ENCODE measurements at regions not wholly inside any gene's neighbourhood (a gene's known extent, or its start where the extent isn't known, plus 50 kb on each side); places are given as distances from the start of the nearest gene placed in this dataset.
"Not testable (repeated sequence)": the region's sequence is repeated elsewhere in the genome, so short reads cannot be mapped to it uniquely, and the experiment has no call there.

DNA sequence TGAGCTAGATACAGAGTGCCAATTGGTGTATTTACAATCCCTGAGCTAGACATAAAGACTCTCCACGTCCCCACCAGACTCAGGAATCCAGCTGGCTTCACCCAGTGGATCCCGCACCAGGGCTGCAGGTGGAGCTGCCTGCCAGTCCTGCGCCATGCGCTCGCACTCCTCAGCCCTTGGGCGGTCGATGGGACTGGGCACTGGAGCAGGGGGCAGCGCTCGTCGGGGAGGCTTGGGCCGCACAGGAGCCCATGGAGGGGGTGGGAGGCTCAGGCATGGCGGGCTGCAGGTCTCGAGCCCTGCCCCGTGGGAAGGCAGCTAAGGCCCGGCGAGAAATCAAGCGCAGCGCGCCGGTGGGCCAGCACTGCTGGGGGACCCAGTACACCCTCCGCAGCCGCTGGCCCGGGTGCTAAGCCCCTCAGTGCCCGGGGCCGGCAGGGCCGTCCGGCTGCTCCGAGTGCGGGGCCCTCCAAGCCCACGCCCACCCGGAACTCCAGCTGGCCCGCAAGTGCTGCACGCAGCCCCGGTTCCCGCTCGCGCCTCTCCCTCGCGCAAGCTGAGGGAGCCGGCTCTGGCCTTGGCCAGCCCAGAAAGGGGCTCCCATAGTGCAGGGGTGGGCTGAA lies 176.2 kb downstream of the UACA start:
- not testable (repeated sequence) for H3K4me3 ChIP-seq (ENCODE audit: low read length in 2 of 2); H3K27ac ChIP-seq (ENCODE audit: low read length); H3K4me1 ChIP-seq (ENCODE audit: control insufficient read depth, insufficient read depth, low read length); H3K9me3 ChIP-seq (ENCODE audit: control insufficient read depth in 2 of 2, low read length in 2 of 2); H3K9ac ChIP-seq (ENCODE audit: low read length in 2 of 2); H3K36me3 ChIP-seq (ENCODE audit: control insufficient read depth in 2 of 2, insufficient read depth in 2 of 2, low read length in 2 of 2)
- peaks cover 7 to 12% of the 10 kb centered on the region in 2 donors for H3K27me3 ChIP-seq (ENCODE audit: control insufficient read depth in 1 of 2, insufficient read depth in 2 of 2, low read length in 2 of 2)

DNA sequence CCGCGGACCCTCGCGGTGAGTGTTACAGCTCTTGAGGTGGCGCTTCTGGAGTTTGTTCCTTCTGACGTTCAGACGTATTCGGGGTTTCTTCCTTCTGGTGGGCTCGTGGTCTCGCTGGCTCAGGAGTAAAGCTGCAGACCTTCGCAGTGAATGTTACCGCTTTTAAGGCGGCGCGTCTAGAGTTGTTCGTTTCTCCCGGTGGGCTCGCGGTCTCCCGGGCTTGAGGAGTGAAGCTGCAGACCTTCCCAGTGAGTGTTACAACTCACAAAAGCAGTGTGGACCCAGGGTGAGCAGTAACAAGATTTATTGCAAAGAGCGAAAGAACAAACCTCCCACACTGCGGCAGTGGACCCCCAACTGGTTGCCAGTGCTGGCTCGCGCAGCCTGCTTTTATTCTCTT lies 177.1 kb downstream of the UACA start:
- H3K9ac ChIP-seq (ENCODE audit: low read length in 2 of 2), result no peak overlapping the region
- no peak overlapping the region for H3K4me3 ChIP-seq (ENCODE audit: low read length in 2 of 2)
- no peak overlapping the region for H3K27ac ChIP-seq (ENCODE audit: low read length)
- H3K4me1 ChIP-seq (ENCODE audit: control insufficient read depth, insufficient read depth, low read length), result peaks cover 8% of the 10 kb centered on the region
- H3K9me3 ChIP-seq (ENCODE audit: control insufficient read depth in 2 of 2, low read length in 2 of 2), result peaks cover 0 to 5% of the 10 kb centered on the region in 2 donors
- H3K27me3 ChIP-seq (ENCODE audit: control insufficient read depth in 1 of 2, insufficient read depth in 2 of 2, low read length in 2 of 2), result peaks cover 7 to 12% of the 10 kb centered on the region in 2 donors
- no peaks in the 10 kb centered on the region for H3K36me3 ChIP-seq (ENCODE audit: control insufficient read depth in 2 of 2, insufficient read depth in 2 of 2, low read length in 2 of 2)

DNA sequence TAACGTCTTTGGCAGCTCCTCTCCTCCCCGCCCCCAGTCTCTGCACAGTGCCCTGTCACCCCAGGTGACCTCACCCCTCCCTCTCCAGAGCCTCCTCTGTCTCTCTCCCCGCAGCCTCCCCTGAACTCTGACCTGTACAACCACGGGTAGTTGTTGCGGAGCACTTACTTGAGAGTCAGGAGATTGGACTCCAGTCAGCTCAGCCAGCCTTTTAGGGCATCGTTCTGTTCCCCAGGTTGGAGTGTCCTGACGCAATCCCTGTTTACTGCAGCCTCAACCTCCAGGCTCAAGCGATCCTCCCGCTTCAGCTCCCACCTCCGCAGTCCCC lies 177.7 kb downstream of the UACA start:
- Histone ChIP-seq H3K27ac (ENCODE audit: low read length) (no peak overlapping the region), H3K27me3 (ENCODE audit: control insufficient read depth in 1 of 2, insufficient read depth in 2 of 2, low read length in 2 of 2) (peaks cover 7 to 12% of the 10 kb centered on the region in 2 donors), H3K9me3 (ENCODE audit: control insufficient read depth in 2 of 2, low read length in 2 of 2) (peaks cover 0 to 5% of the 10 kb centered on the region in 2 donors), H3K9ac (ENCODE audit: low read length in 2 of 2) (no peak overlapping the region), H3K4me3 (ENCODE audit: low read length in 2 of 2) (no peak overlapping the region), H3K4me1 (ENCODE audit: control insufficient read depth, insufficient read depth, low read length) (peaks cover 8% of the 10 kb centered on the region), H3K36me3 (ENCODE audit: control insufficient read depth in 2 of 2, insufficient read depth in 2 of 2, low read length in 2 of 2) (no peaks in the 10 kb centered on the region)

DNA sequence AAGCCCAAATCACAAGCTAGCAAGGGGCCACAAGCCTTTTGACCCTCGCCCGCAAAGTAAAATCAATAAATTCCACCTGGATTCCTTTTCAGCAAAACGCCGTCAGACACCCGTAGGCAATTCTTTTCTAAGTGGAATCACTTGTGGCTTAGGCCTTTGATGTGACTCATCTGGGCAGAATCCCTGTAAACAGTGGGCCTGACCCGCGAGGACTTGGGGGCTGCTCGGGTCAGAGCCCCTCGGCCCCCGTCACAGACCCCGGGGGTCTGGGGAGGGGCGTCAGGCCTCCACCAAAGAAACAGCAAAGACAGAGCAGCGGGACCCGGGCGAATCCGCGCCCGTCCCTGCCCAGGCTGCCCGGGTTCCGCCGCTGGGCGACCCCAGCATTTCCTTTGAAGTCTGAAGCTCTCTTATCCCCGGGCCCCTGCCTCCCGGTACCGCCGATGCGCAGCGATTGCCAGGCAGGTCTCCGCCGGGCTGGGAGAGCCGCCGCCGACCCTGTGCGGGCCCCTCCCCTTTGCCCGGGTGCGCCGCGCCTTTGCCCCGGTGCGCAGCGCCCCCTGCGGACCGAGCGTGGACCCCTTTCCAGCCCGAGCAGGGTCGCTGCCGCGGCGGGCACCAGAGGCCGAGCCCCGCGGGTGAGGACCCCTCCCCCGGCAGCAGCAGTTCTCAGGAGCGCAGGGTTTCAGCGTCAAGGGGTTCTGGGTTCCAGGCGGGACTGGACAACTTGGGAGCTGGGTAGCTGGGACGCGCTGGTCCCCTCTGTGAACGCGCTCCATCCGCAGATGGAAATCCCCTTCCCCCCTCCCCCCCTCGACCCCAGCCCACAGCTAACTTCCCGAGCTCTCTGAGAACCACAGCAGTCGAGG lies 178.3 kb downstream of the UACA start:
- Histone ChIP-seq H3K27me3 (ENCODE audit: control insufficient read depth in 1 of 2, insufficient read depth in 2 of 2, low read length in 2 of 2) (peaks cover 7 to 12% of the 10 kb centered on the region in 2 donors), H3K4me3 (ENCODE audit: low read length in 2 of 2) (no peak overlapping the region), H3K27ac (ENCODE audit: low read length) (no peak overlapping the region), H3K9me3 (ENCODE audit: control insufficient read depth in 2 of 2, low read length in 2 of 2) (peaks cover 0 to 5% of the 10 kb centered on the region in 2 donors), H3K9ac (ENCODE audit: low read length in 2 of 2) (no peak overlapping the region), H3K4me1 (ENCODE audit: control insufficient read depth, insufficient read depth, low read length) (peaks cover 8% of the 10 kb centered on the region), H3K36me3 (ENCODE audit: control insufficient read depth in 2 of 2, insufficient read depth in 2 of 2, low read length in 2 of 2) (no peaks in the 10 kb centered on the region)

DNA sequence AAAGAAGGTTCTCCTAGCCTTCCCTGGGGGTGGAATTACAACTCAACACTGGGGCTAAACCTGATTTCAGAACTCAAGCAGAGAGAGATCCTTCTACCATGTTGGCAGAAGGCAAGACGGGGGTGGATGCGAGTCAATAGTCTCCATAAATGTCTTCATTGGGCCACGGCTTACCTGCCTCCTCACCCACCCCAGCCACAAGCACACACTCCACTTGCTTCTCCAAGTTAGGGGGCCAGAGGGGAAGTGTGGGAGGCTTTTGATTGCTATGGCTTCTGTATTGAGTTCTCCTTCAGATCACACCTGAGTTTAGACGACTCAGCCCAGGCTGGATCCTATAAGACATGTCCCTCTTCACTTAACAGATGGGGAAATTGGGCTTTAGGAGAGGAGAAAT lies 178.9 kb downstream of the UACA start:
- H3K36me3 ChIP-seq (ENCODE audit: control insufficient read depth in 2 of 2, insufficient read depth in 2 of 2, low read length in 2 of 2), result no peaks in the 10 kb centered on the region
- H3K27ac ChIP-seq (ENCODE audit: low read length), result no peak overlapping the region
- H3K27me3 ChIP-seq (ENCODE audit: control insufficient read depth in 1 of 2, insufficient read depth in 2 of 2, low read length in 2 of 2), result peaks cover 7 to 10% of the 10 kb centered on the region in 2 donors
- H3K9ac ChIP-seq (ENCODE audit: low read length in 2 of 2), result no peak overlapping the region
- peaks cover 8% of the 10 kb centered on the region for H3K4me1 ChIP-seq (ENCODE audit: control insufficient read depth, insufficient read depth, low read length)
- no peak overlapping the region for H3K4me3 ChIP-seq (ENCODE audit: low read length in 2 of 2)
- peaks cover 0 to 5% of the 10 kb centered on the region in 2 donors for H3K9me3 ChIP-seq (ENCODE audit: control insufficient read depth in 2 of 2, low read length in 2 of 2)

DNA sequence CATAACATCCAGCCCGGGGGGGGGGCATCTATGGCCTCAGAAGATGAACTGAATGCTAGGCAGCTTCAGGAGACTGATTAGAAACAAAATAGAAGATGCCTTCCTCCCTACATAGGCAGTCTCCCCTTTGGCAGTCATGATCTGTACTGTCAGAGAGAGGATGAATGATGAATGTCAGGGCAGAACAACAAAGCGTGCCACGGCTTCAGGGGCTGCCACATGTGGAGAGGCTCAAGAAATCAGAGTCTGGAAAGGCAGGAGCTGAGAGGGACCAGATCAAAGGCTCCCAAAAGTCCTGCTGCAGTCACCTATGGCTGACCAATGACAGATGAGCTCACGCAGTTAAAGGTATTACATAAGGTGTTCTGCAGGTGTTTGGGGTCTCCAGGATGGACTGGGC lies 180.4 kb downstream of the UACA start:
- H3K9me3 ChIP-seq (ENCODE audit: control insufficient read depth in 2 of 2, low read length in 2 of 2), result no peaks in the 10 kb centered on the region
- peaks cover 8% of the 10 kb centered on the region for H3K4me1 ChIP-seq (ENCODE audit: control insufficient read depth, insufficient read depth, low read length)
- no peak overlapping the region for H3K9ac ChIP-seq (ENCODE audit: low read length in 2 of 2)
- no peaks in the 10 kb centered on the region for H3K36me3 ChIP-seq (ENCODE audit: control insufficient read depth in 2 of 2, insufficient read depth in 2 of 2, low read length in 2 of 2)
- no peak overlapping the region for H3K4me3 ChIP-seq (ENCODE audit: low read length in 2 of 2)
- no peak overlapping the region for H3K27ac ChIP-seq (ENCODE audit: low read length)
- peaks cover 5 to 7% of the 10 kb centered on the region in 2 donors for H3K27me3 ChIP-seq (ENCODE audit: control insufficient read depth in 1 of 2, insufficient read depth in 2 of 2, low read length in 2 of 2)

DNA sequence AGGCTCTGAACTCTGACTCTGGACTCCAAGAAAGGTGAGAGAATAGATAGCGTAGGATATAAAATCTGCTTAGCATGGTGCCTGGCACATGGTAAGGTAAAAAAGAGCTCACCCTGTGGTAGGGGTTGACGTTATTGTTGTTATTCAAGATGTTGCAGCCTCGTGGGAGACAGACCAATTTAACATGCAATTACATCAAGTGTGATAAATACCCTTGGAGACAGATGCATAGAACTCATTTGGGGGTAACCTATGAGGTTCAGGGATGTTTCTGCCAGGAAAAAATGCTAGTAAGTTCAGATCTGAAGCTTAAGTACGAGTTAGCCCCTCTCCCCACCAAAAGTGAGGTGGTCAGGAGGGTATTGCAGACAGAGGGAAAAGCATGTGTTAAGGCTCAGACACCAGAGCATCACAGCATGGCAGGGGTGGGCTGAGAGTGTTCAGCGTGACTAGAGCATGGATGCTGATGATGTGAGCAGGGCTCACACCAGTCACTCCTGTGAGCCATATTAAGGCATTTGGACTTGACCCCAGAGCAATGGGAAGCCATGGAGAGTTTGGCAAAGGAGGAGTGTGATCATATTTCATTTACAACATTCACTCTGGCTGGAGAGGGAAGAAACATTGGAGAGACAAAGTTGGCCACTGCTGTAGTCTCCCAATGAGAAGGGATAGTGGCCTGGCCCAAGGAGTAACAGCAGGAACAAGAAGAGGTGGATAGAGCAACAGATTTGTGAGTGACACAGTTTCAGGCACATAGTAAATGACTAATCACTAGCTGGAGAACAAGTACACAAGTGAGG lies 181.0 kb downstream of the UACA start:
- no peaks in the 10 kb centered on the region for H3K9me3 ChIP-seq (ENCODE audit: control insufficient read depth in 2 of 2, low read length in 2 of 2)
- H3K9ac ChIP-seq (ENCODE audit: low read length in 2 of 2), result no peak overlapping the region
- H3K36me3 ChIP-seq (ENCODE audit: control insufficient read depth in 2 of 2, insufficient read depth in 2 of 2, low read length in 2 of 2), result no peaks in the 10 kb centered on the region
- peaks cover 8% of the 10 kb centered on the region for H3K4me1 ChIP-seq (ENCODE audit: control insufficient read depth, insufficient read depth, low read length)
- H3K4me3 ChIP-seq (ENCODE audit: low read length in 2 of 2), result no peak overlapping the region
- H3K27ac ChIP-seq (ENCODE audit: low read length), result no peak overlapping the region
- peaks cover 5 to 7% of the 10 kb centered on the region in 2 donors for H3K27me3 ChIP-seq (ENCODE audit: control insufficient read depth in 1 of 2, insufficient read depth in 2 of 2, low read length in 2 of 2)

DNA sequence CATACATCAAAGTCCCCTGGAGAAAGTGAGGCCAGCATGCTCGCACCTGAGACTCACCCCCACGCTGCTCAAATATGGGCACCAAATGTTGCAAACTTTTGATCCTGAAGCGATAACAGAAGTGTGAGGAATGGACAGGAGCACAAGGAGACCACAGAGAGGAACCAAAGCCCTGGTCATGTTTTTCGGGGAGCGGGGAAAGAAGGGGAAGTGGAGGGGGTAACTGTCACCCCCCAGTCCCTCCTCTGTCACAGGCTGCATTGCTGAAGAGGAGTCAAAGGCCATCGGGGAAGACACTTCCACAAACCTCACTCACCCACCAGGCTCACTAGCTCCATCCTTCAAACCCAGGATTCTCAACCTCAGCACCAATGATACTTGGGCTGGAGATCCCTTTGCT lies 182.4 kb downstream of the UACA start:
- H3K27me3 ChIP-seq (ENCODE audit: control insufficient read depth in 1 of 2, insufficient read depth in 2 of 2, low read length in 2 of 2), result peaks cover 5 to 7% of the 10 kb centered on the region in 2 donors
- no peak overlapping the region for H3K9ac ChIP-seq (ENCODE audit: low read length in 2 of 2)
- H3K27ac ChIP-seq (ENCODE audit: low read length), result no peak overlapping the region
- H3K36me3 ChIP-seq (ENCODE audit: control insufficient read depth in 2 of 2, insufficient read depth in 2 of 2, low read length in 2 of 2), result no peaks in the 10 kb centered on the region
- no peak overlapping the region for H3K4me3 ChIP-seq (ENCODE audit: low read length in 2 of 2)
- no peaks in the 10 kb centered on the region for H3K9me3 ChIP-seq (ENCODE audit: control insufficient read depth in 2 of 2, low read length in 2 of 2)
- H3K4me1 ChIP-seq (ENCODE audit: control insufficient read depth, insufficient read depth, low read length), result peaks cover 8% of the 10 kb centered on the region

DNA sequence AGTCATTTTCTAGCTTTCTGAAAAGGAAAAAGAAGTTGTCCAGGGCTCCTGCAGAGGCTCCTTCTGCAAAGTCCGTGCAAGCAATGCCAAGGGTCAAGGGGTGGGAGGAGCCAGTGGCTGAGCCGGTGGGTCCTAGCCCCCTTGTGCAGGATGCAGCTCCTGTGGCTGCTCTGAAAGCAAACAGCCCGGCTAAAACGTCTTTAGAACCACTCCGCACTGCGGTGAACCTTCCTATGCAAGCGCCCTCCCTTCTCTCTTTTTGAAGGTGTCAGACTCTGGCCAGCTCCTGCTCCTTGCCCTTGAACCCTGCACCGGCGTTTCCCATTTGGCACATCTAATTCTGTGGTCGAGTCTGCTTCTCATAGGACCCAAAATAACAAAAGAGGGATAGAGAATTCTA lies 183.1 kb downstream of the UACA start:
- Histone ChIP-seq H3K4me3 (ENCODE audit: low read length in 2 of 2) (no peak overlapping the region), H3K27me3 (ENCODE audit: control insufficient read depth in 1 of 2, insufficient read depth in 2 of 2, low read length in 2 of 2) (peaks cover 3 to 6% of the 10 kb centered on the region in 2 donors), H3K36me3 (ENCODE audit: control insufficient read depth in 2 of 2, insufficient read depth in 2 of 2, low read length in 2 of 2) (no peaks in the 10 kb centered on the region), H3K9me3 (ENCODE audit: control insufficient read depth in 2 of 2, low read length in 2 of 2) (no peaks in the 10 kb centered on the region), H3K4me1 (ENCODE audit: control insufficient read depth, insufficient read depth, low read length) (peaks cover 5% of the 10 kb centered on the region), H3K27ac (ENCODE audit: low read length) (no peak overlapping the region), H3K9ac (ENCODE audit: low read length in 2 of 2) (no peak overlapping the region)

DNA sequence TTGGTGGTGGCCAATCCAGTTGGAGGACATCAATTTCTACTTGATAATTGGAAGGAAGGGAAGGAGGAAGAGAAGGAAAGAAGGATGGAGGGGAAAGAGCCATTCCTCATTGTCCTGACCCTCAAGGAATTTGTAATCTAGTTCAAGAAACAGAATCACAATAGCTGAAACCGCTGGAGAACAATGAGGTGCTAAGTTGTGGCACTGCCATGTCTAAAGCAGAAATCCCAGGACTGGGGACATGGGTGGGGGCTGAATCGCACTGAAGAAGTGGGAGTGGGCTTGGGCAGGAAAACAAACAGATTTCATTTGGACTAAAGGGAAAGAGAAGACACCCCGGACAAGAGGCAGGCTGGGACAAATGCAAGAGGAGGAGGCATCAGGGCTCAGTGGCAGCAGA lies 183.6 kb downstream of the UACA start:
- Histone ChIP-seq H3K27me3 (ENCODE audit: control insufficient read depth in 1 of 2, insufficient read depth in 2 of 2, low read length in 2 of 2) (peaks cover under 1 to 1% of the 10 kb centered on the region in 2 donors), H3K9me3 (ENCODE audit: control insufficient read depth in 2 of 2, low read length in 2 of 2) (no peaks in the 10 kb centered on the region), H3K4me3 (ENCODE audit: low read length in 2 of 2) (no peak overlapping the region), H3K36me3 (ENCODE audit: control insufficient read depth in 2 of 2, insufficient read depth in 2 of 2, low read length in 2 of 2) (no peaks in the 10 kb centered on the region), H3K9ac (ENCODE audit: low read length in 2 of 2) (no peak overlapping the region), H3K27ac (ENCODE audit: low read length) (no peak overlapping the region), H3K4me1 (ENCODE audit: control insufficient read depth, insufficient read depth, low read length) (no peaks in the 10 kb centered on the region)
